PFSK-1 (cell line): ENCODE measurements at regions not wholly inside any gene's neighbourhood (a gene's known extent, or its start where the extent isn't known, plus 50 kb on each side); places are given as distances from the start of the nearest gene placed in this dataset.

Source experiments
- FOXP2 ChIP-seq: optimal IDR thresholded peaks from 2 replicates; pipeline ENCODE3; 2011; ENCODE audit warnings: borderline replicate concordance, control low read depth, inconsistent platforms; ENCODE audit not compliant: insufficient read depth; ENCODE audit errors: extremely low read length, extremely low read depth
- POLR2AphosphoS5 ChIP-seq: IDR thresholded peaks from 2 replicates; pipeline ENCODE4 v1.6.1; 2012; ENCODE audit warnings: low read depth, mild to moderate bottlenecking, control low read depth, low read length, moderate library complexity
- REST ChIP-seq, 2 experiments: IDR thresholded peaks; 2 replicates each; pipeline versions ENCODE4 v1.6.1 to v1.8.0; 2011 to 2012; ENCODE audit warnings: low read depth in 2 of 2, low read length in 2 of 2, control low read depth in 1 of 2, inconsistent platforms in 1 of 2, mild to moderate bottlenecking in 1 of 2, moderate library complexity in 1 of 2; ENCODE audit not compliant: insufficient read depth in 1 of 2
- SIN3A ChIP-seq: IDR thresholded peaks from 2 replicates; pipeline ENCODE4 v1.6.1; 2012; ENCODE audit warnings: mild to moderate bottlenecking, low read length, moderate library complexity, borderline replicate concordance; ENCODE audit not compliant: insufficient read depth
- TAF1 ChIP-seq: IDR thresholded peaks from 2 replicates; pipeline ENCODE4 v1.6.1; 2012; ENCODE audit warnings: low read length, control low read depth, borderline replicate concordance; ENCODE audit not compliant: insufficient read depth

GRCh38 chr1:55707846-55708245, 492.7 kb upstream of the USP24 start:
- TF ChIP-seq FOXP2 (no peak), SIN3A (no peak), POLR2AphosphoS5 (no peak), REST (IDR thresholded peaks at IDR 0.05; ENCODE audit: insufficient read depth in 1 of 2, low read depth in 2 of 2, low read length in 2 of 2) (no peak), TAF1 (no peak)

GRCh38 chr1:55707196-55707595, 492.0 kb upstream of the USP24 start:
- TF ChIP-seq POLR2AphosphoS5 (no peak), SIN3A (no peak), REST (IDR thresholded peaks at IDR 0.05; ENCODE audit: insufficient read depth in 1 of 2, low read depth in 2 of 2, low read length in 2 of 2) (no peak), FOXP2 (no peak), TAF1 (no peak)

GRCh38 chr1:55706397-55706796, 491.2 kb upstream of the USP24 start:
- TF ChIP-seq POLR2AphosphoS5 (no peak), SIN3A (no peak), FOXP2 (no peak), TAF1 (no peak), REST (IDR thresholded peaks at IDR 0.05; ENCODE audit: insufficient read depth in 1 of 2, low read depth in 2 of 2, low read length in 2 of 2) (no peak)

- no peak for TF ChIP-seq TAF1
- TF ChIP-seq REST (IDR thresholded peaks at IDR 0.05; ENCODE audit: insufficient read depth in 1 of 2, low read depth in 2 of 2, low read length in 2 of 2) = no peak
- no peak for TF ChIP-seq POLR2AphosphoS5
- TF ChIP-seq FOXP2 = no peak
- no peak for TF ChIP-seq SIN3A
Observed at GRCh38 chr1:55703726-55704363, 488.7 kb upstream of the USP24 start.
